Upper lobe of left lung (tissue), 4 donors: ENCODE measurements at regions not wholly inside any gene's neighbourhood (a gene's known extent, or its start where the extent isn't known, plus 50 kb on each side); places are given as distances from the start of the nearest gene placed in this dataset.

Experiments
- CTCF ChIP-seq, 6 experiments: fragments of 450-650 bp in 4 of 6; fragments of 200-600 bp in 2 of 6; sonication (generic) in 2 of 6; IDR thresholded peaks; one replicate each; pipeline ENCODE4 v1.5.1; 2016 to 2019; ENCODE audit warnings: antibody characterized with exemption in 6 of 6
- EP300 ChIP-seq, 4 donors: sonication (generic); formaldehyde crosslinking; IDR thresholded peaks; one replicate each; pipeline ENCODE4 v1.5.1; 2017; ENCODE audit warnings: antibody characterized with exemption in 4 of 4, control low read depth in 2 of 4
- POLR2A ChIP-seq, 4 donors: fragments of 450-650 bp; IDR thresholded peaks; one replicate each; pipeline ENCODE4 v1.5.1; 2016 to 2017; ENCODE audit warnings: antibody characterized with exemption in 4 of 4, mild to moderate bottlenecking in 2 of 4
- POLR2AphosphoS5 ChIP-seq, 2 donors: sonication (generic); formaldehyde crosslinking; IDR thresholded peaks; one replicate each; pipeline ENCODE4 v1.5.1; 2017; ENCODE audit warnings: antibody characterized with exemption in 2 of 2

- TF ChIP-seq CTCF (IDR thresholded peaks at IDR 0.05) (no peak), POLR2A (IDR thresholded peaks at IDR 0.05) (no peak), POLR2AphosphoS5 (IDR thresholded peaks at IDR 0.05) (no peak), EP300 (IDR thresholded peaks at IDR 0.05) (no peak)
Observed at GRCh38 chr12:46105735-46106134, 115.4 kb upstream of the SCAF11 start.
